BLaER1 treated with 17β-estradiol and CSF1 and Interleukin-3, amounts not matched to agents 10 nM and 100 nM (cell line): ENCODE measurements at regions not wholly inside any gene's neighbourhood (a gene's known extent, or its start where the extent isn't known, plus 50 kb on each side); places are given as distances from the start of the nearest gene placed in this dataset.

Experiments used
- H3K27ac ChIP-seq, 11 experiments: shearing (Covaris generic); formaldehyde crosslinking; 2 replicates each; pipeline ENCODE4 v1.8.1; 2022
- H3K27me3 ChIP-seq, 11 experiments: shearing (Covaris generic); formaldehyde crosslinking; 2 replicates each; pipeline ENCODE4 v1.8.1; 2022
- H3K36me3 ChIP-seq, 11 experiments: shearing (Covaris generic); formaldehyde crosslinking; 2 replicates each; pipeline ENCODE4 v1.8.1; 2022
- H3K4me1 ChIP-seq, 10 experiments: shearing (Covaris generic); formaldehyde crosslinking; 2 replicates each; pipeline ENCODE4 v1.8.1; 2022
- H3K4me2 ChIP-seq, 11 experiments: shearing (Covaris generic); formaldehyde crosslinking; 2 replicates each; pipeline ENCODE4 v1.8.1; 2022
- H3K4me3 ChIP-seq, 10 experiments: shearing (Covaris generic); formaldehyde crosslinking; 2 replicates each; pipeline ENCODE4 v1.8.1; 2022
- H3K9ac ChIP-seq, 11 experiments: shearing (Covaris generic); formaldehyde crosslinking; 2 replicates each; pipeline ENCODE4 v1.8.1; 2022
- H3K9me3 ChIP-seq, 11 experiments: shearing (Covaris generic); formaldehyde crosslinking; replicated peaks in 1 of 11; 2 replicates each; pipeline ENCODE4 v1.8.1; 2022
- H4K20me1 ChIP-seq, 11 experiments: shearing (Covaris generic); formaldehyde crosslinking; 2 replicates each; pipeline ENCODE4 v1.8.1; 2022
- Cebpa-rat ChIP-seq, 11 experiments: shearing (Covaris generic); IDR thresholded peaks; 2 replicates each; pipeline ENCODE4 v1.8.1; 2022

- H3K27ac ChIP-seq: no peak overlapping the region
- H3K9me3 ChIP-seq: peaks cover 0 to 6% (median 0%) of the 10 kb centered on the region in 11 experiments; a peak in 2 of 22 replicates
- no peaks in the 10 kb centered on the region for H3K27me3 ChIP-seq
- H3K36me3 ChIP-seq: no peaks in the 10 kb centered on the region
- H3K4me2 ChIP-seq: no peak overlapping the region
- no peak overlapping the region for H3K9ac ChIP-seq
- TF ChIP-seq Cebpa-rat (IDR thresholded peaks at IDR 0.05): no peak
- no peak overlapping the region for H3K4me3 ChIP-seq
- no peaks in the 10 kb centered on the region for H3K4me1 ChIP-seq
- H4K20me1 ChIP-seq: no peaks in the 10 kb centered on the region
These were observed 63.5 kb upstream of the CNTNAP5 start for GRCh38 chr2:123961576-123961975.

DNA sequence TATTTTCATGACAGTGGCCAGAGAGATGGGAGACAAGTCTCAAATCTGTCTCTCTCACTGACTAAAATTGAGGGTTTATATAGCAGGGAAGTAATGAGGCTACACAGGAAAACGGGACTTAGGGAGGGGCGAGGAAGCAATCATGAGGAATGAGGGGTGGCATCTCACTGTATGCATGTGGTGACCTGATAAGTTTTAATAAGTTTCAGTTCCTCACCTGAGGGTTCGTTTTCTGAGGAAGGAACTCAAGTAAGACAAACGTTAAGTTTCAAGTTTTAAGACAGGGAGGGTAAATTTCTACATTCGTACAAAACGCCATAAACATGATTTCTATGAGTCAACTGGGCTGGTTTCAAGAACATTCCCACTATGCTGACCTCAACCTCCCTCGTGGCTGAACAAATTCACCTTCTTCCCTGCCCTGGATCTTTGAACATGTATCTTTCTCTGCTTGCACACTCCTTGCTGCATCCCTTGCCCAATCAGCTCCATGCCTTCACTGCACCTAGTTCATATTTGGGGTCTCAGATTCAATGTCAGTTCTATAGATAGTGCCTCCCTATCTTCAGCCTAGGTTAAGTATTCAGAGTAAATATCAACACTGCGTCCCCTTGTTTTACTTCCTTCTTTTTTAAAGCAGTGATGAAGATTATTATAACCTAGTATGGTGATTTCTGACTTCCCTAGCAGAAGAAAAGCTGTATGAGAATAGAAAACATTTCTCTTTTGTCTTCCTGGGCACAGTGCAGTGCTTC is 53.3 kb upstream of the CNTNAP5 start:
- no peaks in the 10 kb centered on the region for H4K20me1 ChIP-seq
- no peak overlapping the region for H3K4me3 ChIP-seq
- H3K9me3 ChIP-seq: no peaks in the 10 kb centered on the region
- H3K4me2 ChIP-seq: peak overlapping the region; percentile 15 to 67 (median 47); a peak in 21 of 22 replicates
- H3K27ac ChIP-seq: no peak overlapping the region
- no peaks in the 10 kb centered on the region for H3K36me3 ChIP-seq
- peaks cover 8 to 15% (median 14%) of the 10 kb centered on the region in 10 experiments for H3K4me1 ChIP-seq
- no peak overlapping the region for H3K9ac ChIP-seq
- no peak for TF ChIP-seq Cebpa-rat (IDR thresholded peaks at IDR 0.05)
- H3K27me3 ChIP-seq: no peaks in the 10 kb centered on the region
